Gastrocnemius medialis (tissue), 4 donors: ENCODE measurements at regions not wholly inside any gene's neighbourhood (a gene's known extent, or its start where the extent isn't known, plus 50 kb on each side); places are given as distances from the start of the nearest gene placed in this dataset.

Experiments used
- ATAC-seq, 2 donors: fragments of 150-250 bp; one replicate each; pipeline ENCODE4 v1.9.1; 2016
- DNase-seq, 2 donors: peaks; one replicate each; pipeline ENCODE4 v3.0.0-alpha.2; 2019
- H3K27ac ChIP-seq, 4 donors: fragments of 200-600 bp; sonication (generic); 1 replicate in 1 of 4; 2 replicates in 3 of 4; pipeline ENCODE4 v1.5.1; 2016 to 2018; ENCODE audit warnings: mild to moderate bottlenecking in 2 of 4, moderate library complexity in 1 of 4
- H3K27me3 ChIP-seq, 3 donors: fragments of 200-600 bp; sonication (generic) in 2 of 3; 1 replicate in 1 of 3; 2 replicates in 2 of 3; pipeline versions ENCODE4 v1.5.1 to v1.6.0; 2016 to 2019; ENCODE audit warnings: mild to moderate bottlenecking in 1 of 3, moderate library complexity in 1 of 3
- H3K36me3 ChIP-seq, 2 donors: fragments of 200-600 bp; sonication (generic) in 1 of 2; one replicate each; pipeline ENCODE4 v1.5.1; 2017 to 2018
- H3K4me1 ChIP-seq, 2 donors: fragments of 200-600 bp; sonication (generic) in 1 of 2; one replicate each; pipeline ENCODE4 v1.5.1; 2016 to 2017; ENCODE audit warnings: mild to moderate bottlenecking in 2 of 2
- H3K4me3 ChIP-seq, 4 donors: fragments of 200-600 bp; sonication (generic) in 3 of 4; 1 replicate in 1 of 4; 2 replicates in 3 of 4; pipeline ENCODE4 v1.5.1; 2016 to 2019; ENCODE audit warnings: mild to moderate bottlenecking in 2 of 4
- H3K9me3 ChIP-seq, 3 donors: fragments of 200-600 bp; sonication (generic) in 2 of 3; 1 replicate in 1 of 3; 2 replicates in 2 of 3; pipeline ENCODE4 v1.5.1; 2016 to 2019
- CTCF ChIP-seq, 5 experiments: fragments of 450-650 bp in 3 of 5; fragments of 200-600 bp in 2 of 5; sonication (generic) in 2 of 5; IDR thresholded peaks in 4 of 5; conservative IDR thresholded peaks in 1 of 5; 1 replicate in 4 of 5; 2 replicates in 1 of 5; pipeline ENCODE4 v1.5.1; 2016 to 2019; ENCODE audit warnings: antibody characterized with exemption in 5 of 5, mild to moderate bottlenecking in 3 of 5, moderate library complexity in 3 of 5
- POLR2A ChIP-seq, 2 donors: fragments of 450-650 bp; IDR thresholded peaks; one replicate each; pipeline ENCODE4 v1.6.1; 2017; ENCODE audit warnings: antibody characterized with exemption in 2 of 2, mild to moderate bottlenecking in 2 of 2, moderate library complexity in 2 of 2
- in situ Hi-C, 4 donors: fragments of 200-750 bp; cut with MboI; loops; one replicate each; pipeline versions ENCODE4 v1.15.0 to v1.8.0; 2017; ENCODE audit warnings: low sequenced_read_pairs in 4 of 4
- intact Hi-C: fragments of 100-400 bp; cut with DNase I; formaldehyde crosslinking; loops from one replicate; pipeline ENCODE4 v1.15.1; 2023; ENCODE audit warnings: low total_unique reads

GRCh38 chrX:6313356-6313755 is 84.7 kb upstream of the NLGN4X start:
- DNase-seq (no peak), ATAC-seq (no peak)
- Histone ChIP-seq H3K36me3 (no peaks in the 10 kb centered on the region), H3K4me3 (no peak overlapping the region), H3K27ac (no peak overlapping the region), H3K9me3 (no peaks in the 10 kb centered on the region), H3K4me1 (no peaks in the 10 kb centered on the region), H3K27me3 (no peaks in the 10 kb centered on the region)
- in situ Hi-C loops: no loop called here
- TF ChIP-seq CTCF (IDR thresholded peaks at IDR 0.05 in 4 of 5, conservative IDR thresholded peaks at IDR 0.05 in 1 of 5) (no peak), POLR2A (IDR thresholded peaks at IDR 0.05) (no peak)
- intact Hi-C loops: no loop called here

- Histone ChIP-seq H3K4me1 (no peaks in the 10 kb centered on the region), H3K9me3 (no peaks in the 10 kb centered on the region), H3K4me3 (no peak overlapping the region), H3K27me3 (no peaks in the 10 kb centered on the region), H3K27ac (no peak overlapping the region), H3K36me3 (no peaks in the 10 kb centered on the region)
- no peak for DNase-seq
- intact Hi-C loops: no loop called here
- in situ Hi-C loops: no loop called here
- ATAC-seq: no peak
- TF ChIP-seq CTCF (IDR thresholded peaks at IDR 0.05 in 4 of 5, conservative IDR thresholded peaks at IDR 0.05 in 1 of 5) (no peak), POLR2A (IDR thresholded peaks at IDR 0.05) (no peak)
These were observed 82.9 kb upstream of the NLGN4X start for GRCh38 chrX:6311540-6311939.

- no peak for TF ChIP-seq POLR2A (IDR thresholded peaks at IDR 0.05)
- no peak for TF ChIP-seq CTCF (IDR thresholded peaks at IDR 0.05 in 4 of 5, conservative IDR thresholded peaks at IDR 0.05 in 1 of 5)
- Histone ChIP-seq H3K4me3 (no peak overlapping the region), H3K4me1 (no peaks in the 10 kb centered on the region), H3K27me3 (no peaks in the 10 kb centered on the region), H3K27ac (no peak overlapping the region), H3K36me3 (no peaks in the 10 kb centered on the region), H3K9me3 (no peaks in the 10 kb centered on the region)
- intact Hi-C loops (no loop called here), in situ Hi-C loops (no loop called here)
- ATAC-seq (no peak), DNase-seq (no peak)
These were observed 78.5 kb upstream of the NLGN4X start for GRCh38 chrX:6307156-6307555.

- no peak for TF ChIP-seq CTCF (IDR thresholded peaks at IDR 0.05 in 4 of 5, conservative IDR thresholded peaks at IDR 0.05 in 1 of 5)
- TF ChIP-seq POLR2A (IDR thresholded peaks at IDR 0.05): no peak
- H3K27ac ChIP-seq: no peak overlapping the region
- in situ Hi-C loops: no loop called here
- ATAC-seq (no peak), DNase-seq (no peak)
- H3K27me3 ChIP-seq: no peaks in the 10 kb centered on the region
- H3K4me3 ChIP-seq: no peak overlapping the region
- no peaks in the 10 kb centered on the region for H3K4me1 ChIP-seq
- intact Hi-C loops: no loop called here
- H3K36me3 ChIP-seq: no peaks in the 10 kb centered on the region
- H3K9me3 ChIP-seq: no peaks in the 10 kb centered on the region
These were observed 71.1 kb upstream of the NLGN4X start for GRCh38 chrX:6299724-6300123.

GRCh38 chrX:6293716-6294115 is 65.0 kb upstream of the NLGN4X start:
- intact Hi-C loops: no loop called here
- no peaks in the 10 kb centered on the region for H3K9me3 ChIP-seq
- H3K4me3 ChIP-seq: no peak overlapping the region
- H3K27ac ChIP-seq: no peak overlapping the region
- no peaks in the 10 kb centered on the region for H3K4me1 ChIP-seq
- TF ChIP-seq POLR2A (IDR thresholded peaks at IDR 0.05): no peak
- DNase-seq (no peak), ATAC-seq (no peak)
- no peaks in the 10 kb centered on the region for H3K27me3 ChIP-seq
- in situ Hi-C loops: no loop called here
- H3K36me3 ChIP-seq: no peaks in the 10 kb centered on the region
